WTC11 (cell line): ENCODE measurements at regions not wholly inside any gene's neighbourhood (a gene's known extent, or its start where the extent isn't known, plus 50 kb on each side); places are given as distances from the start of the nearest gene placed in this dataset.

Source experiments
- ATAC-seq: fragments of 200-7000 bp; cut with Tn5 transposase; 2 replicates; pipeline ENCODE4 v1.10.0; 2021; ENCODE audit warnings: mild to moderate bottlenecking, moderate library complexity
- CTCF ChIA-PET: fragments of 300-600 bp; sonication (Branson Sonifier 250); formaldehyde crosslinking; loops from one replicate; lab custom pipeline; 2021; ENCODE audit warnings: antibody characterized with exemption; lab: Charles Lee
- POLR2A ChIA-PET: fragments of 350-600 bp; sonication (Branson Sonifier 250); formaldehyde crosslinking; loops from one replicate; lab custom pipeline; 2021; ENCODE audit warnings: antibody characterized with exemption; lab: Charles Lee
- DNase-seq: peaks from one replicate; pipeline ENCODE4 v3.0.0; 2021; ENCODE audit warnings: low spot score
- H3K27ac Mint-ChIP-seq: 2 replicates; pipeline ENCODE4 v1.8.0; 2021; ENCODE audit warnings: mixed read lengths
- H3K27me3 Mint-ChIP-seq: 2 replicates; pipeline ENCODE4 v1.8.0; 2021; ENCODE audit warnings: low read depth, mild to moderate bottlenecking, moderate library complexity, mixed read lengths
- H3K36me3 Mint-ChIP-seq: 2 replicates; pipeline ENCODE4 v1.8.0; 2021; ENCODE audit warnings: mixed read lengths
- H3K4me1 Mint-ChIP-seq: 2 replicates; pipeline ENCODE4 v1.8.0; 2022; ENCODE audit warnings: mixed read lengths
- H3K4me3 Mint-ChIP-seq: 2 replicates; pipeline ENCODE4 v1.8.0; 2021; ENCODE audit warnings: mild to moderate bottlenecking, moderate library complexity, mixed read lengths
- H3K9me3 Mint-ChIP-seq: 2 replicates; pipeline ENCODE4 v1.8.0; 2021; ENCODE audit warnings: mixed read lengths
- ESRRA ChIP-seq: sonication (generic); formaldehyde crosslinking; IDR thresholded peaks from 2 replicates; pipeline ENCODE4 v1.8.1; 2022; ENCODE audit warnings: mild to moderate bottlenecking, missing genetic modification reagents, borderline replicate concordance
- FOXK1 ChIP-seq: sonication (generic); formaldehyde crosslinking; IDR thresholded peaks from 2 replicates; pipeline ENCODE4 v1.8.0; 2022; ENCODE audit warnings: mild to moderate bottlenecking, moderate library complexity, missing genetic modification reagents
- JUN ChIP-seq: sonication (generic); formaldehyde crosslinking; IDR thresholded peaks from 2 replicates; pipeline ENCODE4 v1.8.0; 2023; ENCODE audit warnings: mild to moderate bottlenecking, missing genetic modification reagents
- MLX ChIP-seq: sonication (generic); formaldehyde crosslinking; IDR thresholded peaks from 2 replicates; pipeline ENCODE4 v1.8.1; 2023; ENCODE audit warnings: mild to moderate bottlenecking, missing genetic modification reagents, moderate library complexity
- MXD4 ChIP-seq: fragments of 250-450 bp; sonication (Bioruptor Pico); IDR thresholded peaks from 2 replicates; pipeline ENCODE4 v1.8.0; 2021; ENCODE audit warnings: mild to moderate bottlenecking, moderate library complexity, borderline replicate concordance
- NFATC4 ChIP-seq: fragments of 250-450 bp; sonication (Bioruptor Pico); IDR thresholded peaks from 2 replicates; pipeline ENCODE4 v1.9.0; 2021; ENCODE audit warnings: mild to moderate bottlenecking
- SP1 ChIP-seq: sonication (generic); formaldehyde crosslinking; conservative IDR thresholded peaks from 2 replicates; pipeline ENCODE4 v1.8.1; 2022; ENCODE audit warnings: missing genetic modification reagents
- TCF7 ChIP-seq: sonication (generic); formaldehyde crosslinking; IDR thresholded peaks from 2 replicates; pipeline ENCODE4 v1.8.0; 2022; ENCODE audit warnings: mild to moderate bottlenecking, low read depth, missing genetic modification reagents, moderate library complexity
- ZNF281 ChIP-seq: sonication (generic); formaldehyde crosslinking; IDR thresholded peaks from 2 replicates; pipeline ENCODE4 v1.8.0; 2023; ENCODE audit warnings: mild to moderate bottlenecking, missing genetic modification reagents
- ZNF532 ChIP-seq: fragments of 250-450 bp; sonication (Bioruptor Pico); IDR thresholded peaks from 2 replicates; pipeline ENCODE4 v1.9.0; 2021; ENCODE audit warnings: mild to moderate bottlenecking, borderline replicate concordance
- TF ChIP-seq, protein P1 (sequence below): sonication (generic); formaldehyde crosslinking; IDR thresholded peaks from 2 replicates; pipeline ENCODE4 v1.8.1; 2022; ENCODE audit warnings: low read depth, missing genetic modification reagents, borderline replicate concordance
- TF ChIP-seq, protein P2 (sequence below): fragments of 250-450 bp; sonication (Bioruptor Pico); IDR thresholded peaks from 2 replicates; pipeline ENCODE4 v1.9.0; 2021; ENCODE audit warnings: moderate library complexity, mild to moderate bottlenecking, inconsistent platforms, borderline replicate concordance
- TF ChIP-seq, protein P3 (sequence below): sonication (generic); formaldehyde crosslinking; IDR thresholded peaks from 2 replicates; pipeline ENCODE4 v1.8.1; 2023; ENCODE audit warnings: mild to moderate bottlenecking, missing genetic modification reagents
- TF ChIP-seq, protein P4 (sequence below): sonication (generic); formaldehyde crosslinking; IDR thresholded peaks from 2 replicates; pipeline ENCODE4 v1.8.0; 2022; ENCODE audit warnings: mild to moderate bottlenecking, missing genetic modification reagents
- TF ChIP-seq, protein P5 (sequence below): sonication (generic); formaldehyde crosslinking; IDR thresholded peaks from 2 replicates; pipeline ENCODE4 v1.8.1; 2023; ENCODE audit warnings: mild to moderate bottlenecking, moderate library complexity, missing genetic modification reagents

DNA sequence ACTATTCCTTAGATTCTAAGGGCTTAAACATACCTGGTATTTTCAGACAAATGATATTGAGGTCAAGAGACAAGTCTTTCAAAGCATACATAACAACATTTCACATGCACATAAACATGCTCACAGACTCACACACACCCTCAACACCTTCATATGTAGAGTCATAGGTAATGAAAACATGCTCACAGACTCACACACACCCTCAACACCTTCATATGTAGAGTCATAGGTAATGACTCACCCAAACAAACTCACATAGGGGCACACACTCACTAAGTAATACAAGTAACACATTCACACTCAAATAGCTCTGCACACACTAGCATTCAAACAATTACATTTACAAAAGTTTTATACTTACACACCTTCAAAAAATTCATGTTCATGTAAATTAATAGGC is 975.5 kb downstream of the TMEM121 start:
- no peak for ATAC-seq
- H3K36me3 Mint-ChIP-seq = peaks cover 74% of the 10 kb centered on the region
- peaks cover 89% of the 10 kb centered on the region for H3K9me3 Mint-ChIP-seq

DNA sequence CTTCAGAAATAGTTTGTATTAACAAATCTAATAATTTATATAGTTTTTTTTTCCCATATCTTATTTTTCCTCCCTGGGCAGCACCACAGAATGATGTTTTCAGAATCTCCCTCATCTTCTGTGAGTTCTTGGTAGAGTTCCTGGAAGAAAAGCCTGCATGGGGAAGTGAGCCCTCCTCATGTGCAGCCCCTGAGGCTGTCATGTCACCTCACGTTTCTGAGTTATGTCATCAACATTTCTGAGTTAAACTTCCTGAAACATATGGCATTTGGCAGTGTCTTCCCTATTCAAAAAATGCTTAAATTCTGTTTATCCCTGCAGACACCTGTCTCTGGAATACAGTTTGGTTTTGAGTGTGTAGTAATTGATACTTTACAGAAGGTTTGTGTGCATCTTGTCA is 979.0 kb downstream of the TMEM121 start:
- CTCF ChIA-PET = no interaction called here
- ATAC-seq = no peak
- no peaks in the 10 kb centered on the region for H3K4me1 Mint-ChIP-seq

More for the DNA sequence above, 975.5 kb downstream of the TMEM121 start:
- no peak overlapping the region for H3K4me3 Mint-ChIP-seq
- no peak for TF ChIP-seq ESRRA
- TF ChIP-seq, all 79 proteins: peak for 0
- Mint-ChIP-seq H3K27me3 (peaks cover 9% of the 10 kb centered on the region), H3K27ac (no peak overlapping the region), H3K4me1 (no peaks in the 10 kb centered on the region)
- CTCF ChIA-PET = no interaction called here
- DNase-seq = no peak
- POLR2A ChIA-PET = no interaction called here

More for the DNA sequence above, 979.0 kb downstream of the TMEM121 start:
- Mint-ChIP-seq H3K27me3 (peaks cover 9% of the 10 kb centered on the region), H3K4me3 (no peak overlapping the region), H3K9me3 (peaks cover 91% of the 10 kb centered on the region), H3K36me3 (peaks cover 79% of the 10 kb centered on the region), H3K27ac (no peak overlapping the region)
- DNase-seq = no peak
- POLR2A ChIA-PET = no interaction called here
- TF ChIP-seq SP1 (CRISPR knock-in tag) = no peak
- TF ChIP-seq, protein P1, sequence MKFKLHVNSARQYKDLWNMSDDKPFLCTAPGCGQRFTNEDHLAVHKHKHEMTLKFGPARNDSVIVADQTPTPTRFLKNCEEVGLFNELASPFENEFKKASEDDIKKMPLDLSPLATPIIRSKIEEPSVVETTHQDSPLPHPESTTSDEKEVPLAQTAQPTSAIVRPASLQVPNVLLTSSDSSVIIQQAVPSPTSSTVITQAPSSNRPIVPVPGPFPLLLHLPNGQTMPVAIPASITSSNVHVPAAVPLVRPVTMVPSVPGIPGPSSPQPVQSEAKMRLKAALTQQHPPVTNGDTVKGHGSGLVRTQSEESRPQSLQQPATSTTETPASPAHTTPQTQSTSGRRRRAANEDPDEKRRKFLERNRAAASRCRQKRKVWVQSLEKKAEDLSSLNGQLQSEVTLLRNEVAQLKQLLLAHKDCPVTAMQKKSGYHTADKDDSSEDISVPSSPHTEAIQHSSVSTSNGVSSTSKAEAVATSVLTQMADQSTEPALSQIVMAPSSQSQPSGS (CRISPR knock-in tag) = no peak
- no peak for TF ChIP-seq ZNF532 (CRISPR knock-in tag)
- TF ChIP-seq, protein P2, sequence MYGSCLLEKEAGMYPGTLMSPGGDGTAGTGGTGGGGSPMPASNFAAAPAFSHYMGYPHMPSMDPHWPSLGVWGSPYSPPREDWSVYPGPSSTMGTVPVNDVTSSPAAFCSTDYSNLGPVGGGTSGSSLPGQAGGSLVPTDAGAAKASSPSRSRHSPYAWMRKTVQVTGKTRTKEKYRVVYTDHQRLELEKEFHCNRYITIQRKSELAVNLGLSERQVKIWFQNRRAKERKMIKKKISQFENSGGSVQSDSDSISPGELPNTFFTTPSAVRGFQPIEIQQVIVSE (CRISPR knock-in tag) = no peak
- TF ChIP-seq ZNF281 (CRISPR knock-in tag) = no peak
- no peak for TF ChIP-seq MLX (CRISPR knock-in tag)
- TF ChIP-seq, protein P3, sequence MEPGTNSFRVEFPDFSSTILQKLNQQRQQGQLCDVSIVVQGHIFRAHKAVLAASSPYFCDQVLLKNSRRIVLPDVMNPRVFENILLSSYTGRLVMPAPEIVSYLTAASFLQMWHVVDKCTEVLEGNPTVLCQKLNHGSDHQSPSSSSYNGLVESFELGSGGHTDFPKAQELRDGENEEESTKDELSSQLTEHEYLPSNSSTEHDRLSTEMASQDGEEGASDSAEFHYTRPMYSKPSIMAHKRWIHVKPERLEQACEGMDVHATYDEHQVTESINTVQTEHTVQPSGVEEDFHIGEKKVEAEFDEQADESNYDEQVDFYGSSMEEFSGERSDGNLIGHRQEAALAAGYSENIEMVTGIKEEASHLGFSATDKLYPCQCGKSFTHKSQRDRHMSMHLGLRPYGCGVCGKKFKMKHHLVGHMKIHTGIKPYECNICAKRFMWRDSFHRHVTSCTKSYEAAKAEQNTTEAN (CRISPR knock-in tag) = no peak
- TF ChIP-seq NFATC4 (CRISPR knock-in tag) = no peak
- no peak for TF ChIP-seq FOXK1 (CRISPR knock-in tag)
- TF ChIP-seq TCF7 = no peak
- no peak for TF ChIP-seq JUN (CRISPR knock-in tag)
- TF ChIP-seq, protein P4, sequence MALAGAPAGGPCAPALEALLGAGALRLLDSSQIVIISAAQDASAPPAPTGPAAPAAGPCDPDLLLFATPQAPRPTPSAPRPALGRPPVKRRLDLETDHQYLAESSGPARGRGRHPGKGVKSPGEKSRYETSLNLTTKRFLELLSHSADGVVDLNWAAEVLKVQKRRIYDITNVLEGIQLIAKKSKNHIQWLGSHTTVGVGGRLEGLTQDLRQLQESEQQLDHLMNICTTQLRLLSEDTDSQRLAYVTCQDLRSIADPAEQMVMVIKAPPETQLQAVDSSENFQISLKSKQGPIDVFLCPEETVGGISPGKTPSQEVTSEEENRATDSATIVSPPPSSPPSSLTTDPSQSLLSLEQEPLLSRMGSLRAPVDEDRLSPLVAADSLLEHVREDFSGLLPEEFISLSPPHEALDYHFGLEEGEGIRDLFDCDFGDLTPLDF (CRISPR knock-in tag) = no peak
- no peak for TF ChIP-seq MXD4
- TF ChIP-seq, protein P5, sequence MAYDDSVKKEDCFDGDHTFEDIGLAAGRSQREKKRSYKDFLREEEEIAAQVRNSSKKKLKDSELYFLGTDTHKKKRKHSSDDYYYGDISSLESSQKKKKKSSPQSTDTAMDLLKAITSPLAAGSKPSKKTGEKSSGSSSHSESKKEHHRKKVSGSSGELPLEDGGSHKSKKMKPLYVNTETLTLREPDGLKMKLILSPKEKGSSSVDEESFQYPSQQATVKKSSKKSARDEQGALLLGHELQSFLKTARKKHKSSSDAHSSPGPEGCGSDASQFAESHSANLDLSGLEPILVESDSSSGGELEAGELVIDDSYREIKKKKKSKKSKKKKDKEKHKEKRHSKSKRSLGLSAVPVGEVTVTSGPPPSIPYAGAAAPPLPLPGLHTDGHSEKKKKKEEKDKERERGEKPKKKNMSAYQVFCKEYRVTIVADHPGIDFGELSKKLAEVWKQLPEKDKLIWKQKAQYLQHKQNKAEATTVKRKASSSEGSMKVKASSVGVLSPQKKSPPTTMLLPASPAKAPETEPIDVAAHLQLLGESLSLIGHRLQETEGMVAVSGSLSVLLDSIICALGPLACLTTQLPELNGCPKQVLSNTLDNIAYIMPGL (CRISPR knock-in tag) = no peak
- TF ChIP-seq, all 79 proteins: peak for 0
